Activated CD8-positive, alpha-beta memory T cell treated with anti-CD3 and anti-CD28 coated beads, Interleukin-2, amount 10 ng/mL, durations not matched to agents 7 days and 5 days (primary cell): ENCODE measurements at regions not wholly inside any gene's neighbourhood (a gene's known extent, or its start where the extent isn't known, plus 50 kb on each side); places are given as distances from the start of the nearest gene placed in this dataset.

Source experiments
- ATAC-seq: fragments of 150-1000 bp; cut with Tn5 transposase; one replicate; pipeline ENCODE4 v1.10.0; 2021; ENCODE audit warnings: moderate library complexity
- CTCF ChIA-PET: fragments of 350-600 bp; sonication (Branson Sonifier 250); formaldehyde crosslinking; loops from one replicate; lab custom pipeline; 2021; ENCODE audit warnings: antibody characterized with exemption; lab: Charles Lee
- DNase-seq: peaks from one replicate; pipeline ENCODE4 v3.0.0-alpha.2; 2020
- H3K27ac Mint-ChIP-seq: one replicate; pipeline ENCODE4 v1.8.0; 2021; ENCODE audit warnings: mild to moderate bottlenecking, mixed read lengths
- H3K27me3 Mint-ChIP-seq: one replicate; pipeline ENCODE4 v1.8.0; 2021; ENCODE audit warnings: mixed read lengths
- H3K36me3 Mint-ChIP-seq: one replicate; pipeline ENCODE4 v1.8.0; 2021; ENCODE audit warnings: mild to moderate bottlenecking, mixed read lengths
- H3K4me1 Mint-ChIP-seq: one replicate; pipeline ENCODE4 v1.8.0; 2021; ENCODE audit warnings: mixed read lengths
- H3K4me3 Mint-ChIP-seq: one replicate; pipeline ENCODE4 v1.8.0; 2021; ENCODE audit warnings: mild to moderate bottlenecking, moderate library complexity, mixed read lengths
- H3K9me3 Mint-ChIP-seq: one replicate; pipeline ENCODE4 v1.8.0; 2022; ENCODE audit warnings: low read depth, mixed read lengths

DNA sequence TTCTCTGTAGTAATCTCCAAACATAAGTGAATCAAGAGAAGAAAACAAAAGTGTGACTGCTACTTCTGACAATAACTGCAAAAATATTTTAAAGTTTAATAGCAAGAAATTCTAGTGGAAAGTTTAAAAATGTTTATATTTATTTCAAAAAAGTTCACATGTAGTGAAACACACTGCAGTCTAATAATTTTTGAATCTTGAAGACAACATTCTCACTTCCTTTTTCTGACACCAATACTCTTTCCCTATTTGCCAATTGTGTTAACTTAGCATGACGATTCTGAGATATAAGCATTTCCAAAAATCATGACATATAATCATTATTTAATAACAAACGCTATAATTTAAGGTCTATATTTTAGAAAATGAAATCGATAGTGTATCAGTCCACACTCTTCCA lies 429.1 kb upstream of the PKDCC start:
- no peak overlapping the region for H3K27ac Mint-ChIP-seq
- H3K36me3 Mint-ChIP-seq, result no peaks in the 10 kb centered on the region
- CTCF ChIA-PET, result no interaction called here
- DNase-seq (no peak), ATAC-seq (no peak)
- no peaks in the 10 kb centered on the region for H3K4me1 Mint-ChIP-seq
- H3K27me3 Mint-ChIP-seq, result no peaks in the 10 kb centered on the region
- no peak overlapping the region for H3K4me3 Mint-ChIP-seq
- no peaks in the 10 kb centered on the region for H3K9me3 Mint-ChIP-seq

GRCh38 chr2:41621095-41621494 lies 426.7 kb upstream of the PKDCC start:
- no peak overlapping the region for H3K4me3 Mint-ChIP-seq

GRCh38 chr2:41621563-41621962 lies 426.3 kb upstream of the PKDCC start:
- ATAC-seq (no peak), DNase-seq (no peak)
- H3K4me3 Mint-ChIP-seq, result no peak overlapping the region
- H3K27me3 Mint-ChIP-seq, result no peaks in the 10 kb centered on the region
- H3K4me1 Mint-ChIP-seq, result no peaks in the 10 kb centered on the region
- no peak overlapping the region for H3K27ac Mint-ChIP-seq
- no peaks in the 10 kb centered on the region for H3K9me3 Mint-ChIP-seq
- H3K36me3 Mint-ChIP-seq, result no peaks in the 10 kb centered on the region
- CTCF ChIA-PET, result no interaction called here

More at GRCh38 chr2:41621095-41621494, 426.7 kb upstream of the PKDCC start:
- no peaks in the 10 kb centered on the region for H3K9me3 Mint-ChIP-seq
- CTCF ChIA-PET, result no interaction called here
- no peaks in the 10 kb centered on the region for H3K27me3 Mint-ChIP-seq
- no peak overlapping the region for H3K27ac Mint-ChIP-seq
- DNase-seq (no peak), ATAC-seq (no peak)
- H3K36me3 Mint-ChIP-seq, result no peaks in the 10 kb centered on the region
- H3K4me1 Mint-ChIP-seq, result no peaks in the 10 kb centered on the region

DNA sequence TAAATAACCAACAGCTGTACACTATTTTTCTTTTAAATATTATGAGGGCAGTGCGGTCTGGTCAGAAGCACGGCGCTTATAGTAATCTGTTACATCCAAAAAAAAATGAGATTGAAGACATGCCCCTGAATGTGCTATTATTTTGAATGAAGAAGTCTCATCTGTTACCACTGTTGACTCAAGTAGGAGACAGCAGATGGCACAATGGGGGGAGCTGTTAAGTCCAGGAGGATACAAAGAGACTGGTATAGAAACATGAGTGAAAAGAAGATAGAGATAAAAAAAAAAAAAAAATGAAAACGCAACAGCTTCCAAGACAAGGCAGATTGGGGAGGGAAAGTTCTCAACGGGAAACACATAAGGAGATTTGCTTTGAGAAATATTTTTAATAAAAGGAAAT lies 425.5 kb upstream of the PKDCC start:
- Mint-ChIP-seq H3K27me3 (no peaks in the 10 kb centered on the region), H3K4me1 (no peaks in the 10 kb centered on the region), H3K36me3 (no peaks in the 10 kb centered on the region), H3K4me3 (no peak overlapping the region), H3K27ac (no peak overlapping the region), H3K9me3 (no peaks in the 10 kb centered on the region)
- no peak for ATAC-seq
- DNase-seq, result no peak
- CTCF ChIA-PET, result no interaction called here

- CTCF ChIA-PET, result no interaction called here
- Mint-ChIP-seq H3K9me3 (no peaks in the 10 kb centered on the region), H3K4me3 (no peak overlapping the region), H3K27me3 (no peaks in the 10 kb centered on the region), H3K36me3 (no peaks in the 10 kb centered on the region), H3K4me1 (no peaks in the 10 kb centered on the region), H3K27ac (no peak overlapping the region)
- DNase-seq, result no peak
- ATAC-seq, result no peak
Measured at GRCh38 chr2:41626936-41627335, 420.9 kb upstream of the PKDCC start.

DNA sequence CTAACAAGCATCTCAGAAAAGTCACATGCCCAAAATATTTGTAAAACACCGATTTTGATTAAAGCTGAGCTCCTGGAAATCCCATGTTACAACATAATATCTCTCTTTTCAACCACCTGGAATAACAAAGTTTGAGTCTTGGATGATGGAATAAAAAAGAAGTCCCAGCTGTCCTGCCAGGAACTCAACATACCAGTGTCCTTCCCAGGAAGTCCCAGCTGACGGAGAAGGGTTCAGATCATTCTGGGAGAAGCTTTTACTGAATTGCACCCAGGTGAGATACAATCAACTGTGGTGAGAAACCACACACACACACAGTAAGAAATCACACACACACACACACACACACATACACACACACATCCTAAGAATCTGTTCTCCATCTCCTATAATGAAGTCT lies 413.1 kb upstream of the PKDCC start:
- no peaks in the 10 kb centered on the region for H3K4me1 Mint-ChIP-seq
- H3K36me3 Mint-ChIP-seq, result no peaks in the 10 kb centered on the region
- H3K9me3 Mint-ChIP-seq, result no peaks in the 10 kb centered on the region
- H3K27ac Mint-ChIP-seq, result no peak overlapping the region
- DNase-seq (no peak), ATAC-seq (no peak)
- H3K27me3 Mint-ChIP-seq, result no peaks in the 10 kb centered on the region
- CTCF ChIA-PET, result no interaction called here
- H3K4me3 Mint-ChIP-seq, result no peak overlapping the region

DNA sequence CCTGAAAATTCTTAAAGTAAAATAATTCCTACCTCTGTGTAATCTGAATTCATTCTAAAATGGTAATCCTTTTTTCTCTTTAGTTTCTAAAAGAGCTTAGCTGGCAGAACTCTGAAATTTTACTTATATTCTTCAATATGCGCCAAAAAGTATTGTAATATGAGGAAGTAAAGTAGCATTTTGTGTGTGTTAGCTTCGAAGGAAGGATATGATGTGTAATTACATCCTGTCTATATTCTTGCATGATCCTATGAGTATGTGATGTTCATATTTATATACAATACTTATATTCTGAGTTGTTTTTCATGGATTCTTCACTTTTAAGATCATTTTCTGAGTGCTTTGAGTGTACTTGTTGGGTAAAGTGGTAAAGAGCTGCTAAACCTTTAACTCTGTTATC lies 402.9 kb upstream of the PKDCC start:
- H3K4me1 Mint-ChIP-seq, result no peaks in the 10 kb centered on the region
- H3K27me3 Mint-ChIP-seq, result no peaks in the 10 kb centered on the region
- no peak overlapping the region for H3K4me3 Mint-ChIP-seq
- no peaks in the 10 kb centered on the region for H3K9me3 Mint-ChIP-seq
- CTCF ChIA-PET, result no interaction called here
- ATAC-seq, result no peak
- no peak for DNase-seq
- no peaks in the 10 kb centered on the region for H3K36me3 Mint-ChIP-seq
- no peak overlapping the region for H3K27ac Mint-ChIP-seq

- no peaks in the 10 kb centered on the region for H3K9me3 Mint-ChIP-seq
- H3K36me3 Mint-ChIP-seq, result no peaks in the 10 kb centered on the region
- H3K27me3 Mint-ChIP-seq, result no peaks in the 10 kb centered on the region
- no peak overlapping the region for H3K4me3 Mint-ChIP-seq
- no peak overlapping the region for H3K27ac Mint-ChIP-seq
- CTCF ChIA-PET, result no interaction called here
- H3K4me1 Mint-ChIP-seq, result no peaks in the 10 kb centered on the region
- ATAC-seq (no peak), DNase-seq (no peak)
Measured at GRCh38 chr2:41647468-41648050, 400.3 kb upstream of the PKDCC start.

GRCh38 chr2:41657226-41657625 lies 390.6 kb upstream of the PKDCC start:
- no peak overlapping the region for H3K27ac Mint-ChIP-seq
- ATAC-seq, result no peak
- CTCF ChIA-PET, result no interaction called here

GRCh38 chr2:41659758-41660157 lies 388.1 kb upstream of the PKDCC start:
- no peak overlapping the region for H3K27ac Mint-ChIP-seq
- CTCF ChIA-PET, result no interaction called here
- no peak for DNase-seq

More at GRCh38 chr2:41657226-41657625, 390.6 kb upstream of the PKDCC start:
- H3K4me3 Mint-ChIP-seq, result no peak overlapping the region
- H3K9me3 Mint-ChIP-seq, result no peaks in the 10 kb centered on the region
- H3K4me1 Mint-ChIP-seq, result no peaks in the 10 kb centered on the region
- no peaks in the 10 kb centered on the region for H3K36me3 Mint-ChIP-seq
- H3K27me3 Mint-ChIP-seq, result no peaks in the 10 kb centered on the region
- no peak for DNase-seq

GRCh38 chr2:41662461-41662860 lies 385.4 kb upstream of the PKDCC start:
- CTCF ChIA-PET, result no interaction called here
- ATAC-seq, result no peak

More at GRCh38 chr2:41659758-41660157, 388.1 kb upstream of the PKDCC start:
- Mint-ChIP-seq H3K4me3 (no peak overlapping the region), H3K36me3 (no peaks in the 10 kb centered on the region), H3K27me3 (no peaks in the 10 kb centered on the region), H3K9me3 (no peaks in the 10 kb centered on the region), H3K4me1 (no peaks in the 10 kb centered on the region)
- ATAC-seq, result no peak

DNA sequence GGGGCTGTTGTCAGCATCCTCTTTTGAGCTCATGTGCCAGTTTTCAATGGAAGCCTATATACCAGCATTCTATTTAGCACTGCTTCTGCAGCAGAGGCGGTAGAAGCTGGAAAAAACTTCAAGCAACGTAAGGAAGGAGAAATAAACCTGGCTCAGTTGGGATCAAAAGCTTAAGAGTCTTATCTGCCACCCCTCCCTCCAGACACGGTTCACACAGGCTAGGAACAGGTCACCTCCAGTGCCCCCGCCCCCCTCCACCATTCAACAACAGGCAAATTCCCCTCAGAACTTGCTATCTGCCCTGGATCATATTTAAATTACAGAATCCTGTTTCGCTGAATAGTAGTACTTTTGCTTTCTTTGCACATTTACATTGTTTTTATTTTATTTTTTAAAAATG lies 384.8 kb upstream of the PKDCC start:
- no peak overlapping the region for H3K27ac Mint-ChIP-seq
- CTCF ChIA-PET, result no interaction called here
- H3K36me3 Mint-ChIP-seq, result no peaks in the 10 kb centered on the region

More at GRCh38 chr2:41662461-41662860, 385.4 kb upstream of the PKDCC start:
- H3K4me1 Mint-ChIP-seq, result no peaks in the 10 kb centered on the region
- H3K9me3 Mint-ChIP-seq, result no peaks in the 10 kb centered on the region
- H3K27ac Mint-ChIP-seq, result no peak overlapping the region
- DNase-seq, result no peak
- no peaks in the 10 kb centered on the region for H3K36me3 Mint-ChIP-seq
- H3K4me3 Mint-ChIP-seq, result no peak overlapping the region
- no peaks in the 10 kb centered on the region for H3K27me3 Mint-ChIP-seq

GRCh38 chr2:41668529-41668928 lies 379.3 kb upstream of the PKDCC start:
- Mint-ChIP-seq H3K36me3 (no peaks in the 10 kb centered on the region), H3K4me3 (no peak overlapping the region), H3K27me3 (no peaks in the 10 kb centered on the region), H3K27ac (no peak overlapping the region), H3K9me3 (no peaks in the 10 kb centered on the region), H3K4me1 (no peaks in the 10 kb centered on the region)
- CTCF ChIA-PET, result no interaction called here
- ATAC-seq (no peak), DNase-seq (no peak)

More for the DNA sequence above, 384.8 kb upstream of the PKDCC start:
- H3K4me3 Mint-ChIP-seq, result no peak overlapping the region
- DNase-seq, result no peak
- no peaks in the 10 kb centered on the region for H3K4me1 Mint-ChIP-seq
- no peak for ATAC-seq
- no peaks in the 10 kb centered on the region for H3K9me3 Mint-ChIP-seq
- no peaks in the 10 kb centered on the region for H3K27me3 Mint-ChIP-seq

- no peaks in the 10 kb centered on the region for H3K4me1 Mint-ChIP-seq
- DNase-seq, result no peak
- no peaks in the 10 kb centered on the region for H3K9me3 Mint-ChIP-seq
- peaks cover 2% of the 10 kb centered on the region for H3K27me3 Mint-ChIP-seq
- no peak overlapping the region for H3K27ac Mint-ChIP-seq
- H3K4me3 Mint-ChIP-seq, result no peak overlapping the region
- no peak for ATAC-seq
- CTCF ChIA-PET, result no interaction called here
- no peaks in the 10 kb centered on the region for H3K36me3 Mint-ChIP-seq
Measured at GRCh38 chr2:41678639-41679038, 369.2 kb upstream of the PKDCC start.

- CTCF ChIA-PET, result no interaction called here
- DNase-seq (no peak), ATAC-seq (no peak)
- Mint-ChIP-seq H3K4me1 (no peaks in the 10 kb centered on the region), H3K9me3 (no peaks in the 10 kb centered on the region), H3K4me3 (no peak overlapping the region), H3K36me3 (no peaks in the 10 kb centered on the region), H3K27me3 (peaks cover 2% of the 10 kb centered on the region), H3K27ac (no peak overlapping the region)
Measured at GRCh38 chr2:41686156-41686555, 361.7 kb upstream of the PKDCC start.
